Amniotic epithelial cell (primary cell): ENCODE measurements at regions not wholly inside any gene's neighbourhood (a gene's known extent, or its start where the extent isn't known, plus 50 kb on each side); places are given as distances from the start of the nearest gene placed in this dataset.
"Not testable (repeated sequence)": the region's sequence is repeated elsewhere in the genome, so short reads cannot be mapped to it uniquely, and the experiment has no call there.

Experiments used
- DNase-seq: peaks from one replicate; pipeline ENCODE4 v3.0.0-alpha.2; 2010; ENCODE audit warnings: low read depth

DNA sequence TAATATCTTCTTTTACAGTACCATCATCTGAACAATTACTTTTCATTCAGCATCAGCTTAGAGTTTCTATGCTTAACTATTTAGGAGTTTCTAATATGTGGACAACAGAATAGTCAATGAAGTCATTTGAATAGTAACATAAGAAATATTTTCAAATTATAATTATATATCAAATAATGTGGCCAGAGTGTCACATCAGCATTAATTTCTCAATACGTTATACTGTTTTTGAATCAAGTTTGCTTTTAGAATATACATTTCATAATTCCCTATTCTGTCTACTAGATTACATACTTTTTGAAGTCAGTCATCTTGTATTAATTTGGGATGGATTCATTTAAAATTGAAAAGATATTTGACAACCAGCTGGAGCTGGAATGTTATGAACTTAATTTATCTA lies 677.4 kb upstream of the PABPC4L start:
- DNase-seq = no peak

DNA sequence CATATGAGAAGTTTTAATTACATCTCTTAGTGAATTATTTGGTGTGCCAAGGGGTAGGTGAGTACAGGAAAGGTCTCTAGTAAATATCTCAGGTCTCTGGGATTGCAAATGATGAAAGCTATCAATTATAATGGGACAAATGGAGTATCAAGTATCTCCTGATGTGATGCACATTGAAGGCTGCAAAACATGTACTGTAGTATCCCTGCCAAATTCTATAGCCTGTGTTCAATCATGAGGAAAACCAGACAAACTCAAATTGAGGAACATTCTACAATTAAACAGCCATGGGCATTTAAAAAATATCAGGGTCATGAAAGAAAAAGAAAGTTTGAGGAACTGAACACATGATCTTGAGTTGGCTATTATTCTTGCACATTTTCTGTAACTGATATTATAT lies 665.4 kb upstream of the PABPC4L start:
- DNase-seq = no peak

DNA sequence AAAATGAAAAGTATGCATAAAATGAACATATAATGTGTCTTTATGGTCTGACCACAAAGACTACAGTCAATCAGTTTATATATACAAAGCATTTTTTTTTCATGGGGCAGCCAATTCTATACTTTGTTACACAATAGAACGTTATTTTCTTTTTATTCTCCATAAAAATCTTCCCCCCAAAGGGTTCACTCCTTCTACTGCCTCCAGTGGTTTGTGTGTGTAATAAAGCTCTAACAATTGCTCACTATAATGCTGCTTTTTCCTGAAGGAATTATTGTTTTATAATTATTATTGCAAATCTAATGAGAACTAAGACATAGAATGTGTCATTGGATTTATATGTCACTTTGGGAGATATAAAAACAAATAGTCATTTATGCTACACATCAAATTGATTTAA lies 664.1 kb upstream of the PABPC4L start:
- DNase-seq = no peak

DNA sequence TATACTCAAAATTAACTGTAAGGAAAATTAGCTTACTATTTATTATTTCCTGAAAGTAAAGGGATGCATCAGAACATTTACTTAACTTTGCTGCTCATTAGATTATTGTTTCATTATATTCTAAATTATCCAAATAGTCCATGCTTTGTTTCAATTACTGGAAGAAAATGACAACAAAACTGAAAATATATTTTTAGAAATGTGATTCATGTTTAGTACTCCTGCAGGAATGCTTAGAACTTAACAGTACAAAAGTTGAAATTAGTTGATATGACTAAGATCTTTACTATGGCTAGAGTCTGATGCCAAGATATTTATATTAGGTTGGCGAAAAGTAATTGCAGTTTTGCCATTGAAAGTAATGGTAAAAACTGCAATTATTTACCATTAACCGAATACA lies 660.5 kb upstream of the PABPC4L start:
- DNase-seq = peak; percentile 27

DNA sequence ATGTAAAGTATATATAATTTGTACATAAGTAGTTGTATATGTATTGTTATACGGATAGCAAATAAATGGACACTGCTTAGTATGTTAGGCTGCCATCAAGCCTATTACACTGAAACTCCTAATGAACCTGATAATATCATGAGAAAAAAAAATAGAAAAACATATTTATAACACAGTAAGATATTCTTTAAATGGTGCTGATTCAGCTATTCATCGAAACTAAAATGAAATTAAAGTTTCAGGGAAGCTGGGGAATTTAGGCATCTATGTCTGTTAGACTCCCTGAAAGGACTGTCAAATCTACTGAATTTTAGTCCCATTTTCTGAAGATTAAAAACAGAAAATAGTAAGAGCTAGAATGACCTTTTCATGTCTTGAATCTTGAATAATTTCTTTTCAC lies 647.1 kb upstream of the PABPC4L start:
- DNase-seq = no peak

DNA sequence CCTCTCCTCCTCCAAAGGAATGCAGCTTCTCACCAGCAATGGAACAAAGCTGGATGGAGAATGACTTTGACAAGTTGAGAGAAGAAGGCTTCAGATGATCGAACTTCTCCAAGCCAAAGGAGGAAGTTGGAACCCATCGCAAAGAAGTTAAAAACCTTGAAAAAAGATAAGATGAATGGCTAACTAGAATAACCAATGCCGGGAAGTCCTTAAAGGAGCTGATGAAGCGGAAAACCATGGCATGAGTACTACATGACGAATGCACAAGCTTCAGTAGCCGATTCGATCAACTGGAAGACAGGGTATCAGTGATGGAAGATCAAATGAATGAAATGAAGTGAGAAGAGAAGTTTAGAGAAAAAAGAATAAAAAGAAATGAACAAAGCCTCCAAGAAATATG lies 629.2 kb upstream of the PABPC4L start:
- DNase-seq = not testable (repeated sequence)

DNA sequence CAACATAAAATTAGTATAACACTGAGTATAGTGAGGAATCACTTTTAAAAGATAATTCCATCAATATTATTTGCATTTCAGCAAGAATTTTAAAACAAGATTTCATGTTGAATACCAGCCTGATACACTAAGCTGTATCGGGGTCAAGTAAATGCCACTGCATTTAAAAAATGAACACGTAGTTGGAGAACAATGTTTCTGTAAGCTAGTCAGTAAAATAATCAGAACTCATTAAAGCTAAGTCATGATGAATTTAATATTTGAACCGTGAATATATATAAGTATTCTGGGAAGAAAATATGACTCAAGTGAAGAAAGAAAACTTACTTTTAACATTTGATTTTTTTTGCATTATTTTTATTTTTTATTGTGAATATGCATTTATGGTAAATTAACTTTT lies 611.0 kb upstream of the PABPC4L start:
- DNase-seq = no peak

DNA sequence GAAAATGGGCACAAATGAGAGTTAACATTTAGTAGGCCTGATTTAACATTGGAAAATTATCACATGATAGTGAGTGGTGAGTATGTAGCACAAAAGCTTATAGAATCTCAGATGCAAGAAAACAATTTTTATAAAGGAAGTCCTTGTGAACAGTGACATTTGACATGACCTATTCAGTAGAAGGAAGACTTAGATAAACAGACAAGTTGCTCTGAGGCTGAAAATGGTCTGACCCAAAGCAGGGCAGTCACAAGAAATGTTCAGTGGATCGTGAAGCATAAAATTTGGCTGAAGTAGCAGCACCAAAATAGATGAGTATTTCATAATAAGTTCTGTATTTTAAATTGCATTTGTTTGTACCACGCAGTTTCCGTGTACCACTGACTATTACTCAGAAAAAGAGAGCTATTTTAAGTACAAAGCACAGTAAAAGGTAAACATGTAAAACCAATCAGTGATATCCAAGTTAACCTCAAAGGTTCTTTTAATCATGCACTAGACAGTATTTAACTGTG lies 605.7 kb upstream of the PABPC4L start:
- DNase-seq = no peak

DNA sequence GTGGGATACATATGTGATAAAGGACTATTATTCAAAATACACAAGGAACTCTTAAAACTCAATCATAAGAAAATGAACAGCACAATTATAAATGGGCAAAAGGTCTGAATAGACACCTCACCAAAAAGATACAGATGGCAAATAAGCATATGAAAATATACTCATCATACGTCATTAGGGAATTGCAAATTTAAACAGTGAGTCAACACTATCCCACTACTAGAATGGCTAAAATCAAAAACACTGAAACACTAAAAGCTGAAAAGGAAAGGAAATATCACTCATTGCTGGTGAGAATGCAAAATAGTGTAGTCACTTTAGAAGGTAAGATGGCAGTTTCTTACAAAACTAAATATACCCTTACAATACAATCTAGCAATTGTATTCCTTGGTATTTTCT lies 597.0 kb upstream of the PABPC4L start:
- DNase-seq = no peak

DNA sequence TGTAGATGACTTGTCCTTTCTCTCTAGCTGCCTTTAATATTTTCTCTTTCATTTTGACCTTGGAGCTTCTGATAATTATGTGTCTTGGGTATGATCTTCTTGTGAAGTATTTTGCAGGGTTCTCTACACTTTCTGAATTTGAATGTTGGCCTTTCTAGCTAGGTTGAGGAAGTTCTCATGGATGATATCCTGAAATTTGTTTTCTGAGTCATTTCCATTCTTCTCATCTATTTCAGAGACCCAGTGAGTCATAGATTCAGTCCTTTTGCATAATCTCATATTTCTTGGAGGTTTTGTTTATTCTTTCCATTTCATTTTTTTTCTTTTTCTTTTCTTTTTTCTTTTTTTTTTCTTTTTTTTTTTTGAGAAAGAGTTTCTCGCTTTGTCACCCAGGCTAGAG lies 585.7 kb upstream of the PABPC4L start:
- DNase-seq = peak; percentile 47

DNA sequence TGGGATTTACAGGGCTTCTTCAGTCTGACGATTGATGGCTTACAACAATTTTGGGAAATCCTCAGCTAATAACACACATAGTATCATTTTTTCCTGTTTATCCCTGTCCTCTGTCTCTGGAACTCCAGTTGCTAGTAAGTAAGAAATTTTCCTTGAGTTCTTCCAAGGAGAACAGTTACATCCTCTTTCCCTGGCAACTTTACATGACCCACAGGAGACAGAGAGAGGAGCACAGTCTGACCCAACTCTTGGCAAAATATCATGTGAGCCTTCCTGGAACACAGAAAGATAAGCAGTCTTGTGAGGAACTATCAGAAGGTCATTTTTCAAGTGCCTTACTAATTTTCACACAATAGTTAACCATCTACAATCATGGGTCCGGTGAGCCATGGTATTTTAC lies 578.7 kb upstream of the PABPC4L start:
- peak; percentile 18 for DNase-seq

DNA sequence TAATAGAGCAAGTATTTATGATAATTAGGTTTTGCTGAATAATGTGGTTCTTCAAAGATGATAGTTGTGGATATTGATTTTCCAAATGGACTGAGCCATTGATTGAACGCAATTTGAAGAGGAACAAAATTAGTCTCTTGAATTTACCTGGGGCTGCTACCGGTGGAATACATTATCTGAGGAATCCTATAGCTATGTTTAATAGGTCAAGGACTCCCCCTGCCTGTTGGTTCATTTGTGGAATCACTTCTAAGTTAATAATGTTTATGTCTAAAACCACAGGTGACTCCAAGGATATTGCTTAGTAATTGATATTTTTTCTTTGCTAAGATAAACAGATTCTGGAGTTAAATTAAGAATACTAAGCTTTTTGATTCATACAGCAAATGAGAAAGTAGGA lies 576.0 kb upstream of the PABPC4L start:
- DNase-seq = peak; percentile 18

DNA sequence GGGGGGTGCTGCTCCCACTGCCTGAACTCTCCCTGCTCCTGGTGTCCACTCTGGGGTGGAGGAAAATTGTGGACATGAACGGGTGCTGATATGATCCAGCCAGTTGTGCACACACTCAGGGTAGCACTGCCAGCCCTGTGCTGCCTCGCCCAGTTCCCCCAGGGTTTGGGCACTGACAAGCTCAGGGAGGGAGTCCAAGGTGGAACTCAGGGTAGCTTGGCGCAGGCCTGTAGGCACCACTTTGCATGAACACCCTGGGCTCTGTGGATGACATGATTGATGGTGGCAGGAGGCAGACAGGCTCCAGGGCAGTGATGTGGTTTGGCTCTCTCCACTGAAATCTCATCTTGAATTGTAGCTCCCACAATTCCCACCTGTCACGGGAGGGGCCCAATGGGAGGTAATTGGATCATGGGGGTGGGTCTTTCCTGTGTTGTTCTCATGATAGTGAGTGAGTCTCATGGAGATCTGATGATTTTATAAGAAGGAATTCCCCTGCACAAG lies 572.0 kb upstream of the PABPC4L start:
- DNase-seq = no peak

DNA sequence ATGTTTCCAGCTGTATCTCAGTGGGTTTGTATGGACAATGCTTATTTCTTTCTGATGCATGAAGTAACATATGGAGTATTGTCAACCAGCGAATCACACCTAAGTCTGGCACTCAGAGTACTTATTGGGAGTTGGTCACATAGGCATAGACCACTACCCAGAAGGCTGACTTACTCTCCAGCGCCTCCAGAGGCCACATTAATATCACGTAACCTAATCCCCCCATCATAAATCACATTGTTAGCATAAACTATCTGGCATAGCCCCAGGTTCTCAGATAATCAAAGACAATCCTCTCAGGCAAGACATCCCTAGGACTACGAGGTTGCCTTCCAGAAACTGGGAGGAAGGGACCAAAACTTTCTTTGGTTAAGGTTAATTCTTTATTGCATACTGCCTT lies 560.5 kb upstream of the PABPC4L start:
- no peak for DNase-seq

DNA sequence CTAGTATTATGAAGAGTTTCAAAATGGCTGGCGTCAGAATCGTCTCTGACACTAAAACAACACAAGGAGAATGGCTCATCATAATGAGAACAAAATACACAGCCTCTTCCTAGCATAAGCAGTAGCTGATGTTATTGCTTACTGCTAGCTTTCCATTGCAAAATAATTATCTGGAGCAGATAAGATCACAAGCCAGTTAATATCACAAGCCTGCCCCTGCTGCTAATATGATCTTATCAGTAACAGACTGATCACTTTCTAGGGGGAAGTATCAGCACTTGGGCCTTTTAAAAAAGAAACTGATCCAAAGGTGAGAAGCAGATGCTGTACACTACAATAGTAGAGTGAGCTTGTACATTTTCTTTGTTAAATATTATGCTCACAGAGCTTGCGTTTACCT lies 554.8 kb upstream of the PABPC4L start:
- peak; percentile 20 for DNase-seq

DNA sequence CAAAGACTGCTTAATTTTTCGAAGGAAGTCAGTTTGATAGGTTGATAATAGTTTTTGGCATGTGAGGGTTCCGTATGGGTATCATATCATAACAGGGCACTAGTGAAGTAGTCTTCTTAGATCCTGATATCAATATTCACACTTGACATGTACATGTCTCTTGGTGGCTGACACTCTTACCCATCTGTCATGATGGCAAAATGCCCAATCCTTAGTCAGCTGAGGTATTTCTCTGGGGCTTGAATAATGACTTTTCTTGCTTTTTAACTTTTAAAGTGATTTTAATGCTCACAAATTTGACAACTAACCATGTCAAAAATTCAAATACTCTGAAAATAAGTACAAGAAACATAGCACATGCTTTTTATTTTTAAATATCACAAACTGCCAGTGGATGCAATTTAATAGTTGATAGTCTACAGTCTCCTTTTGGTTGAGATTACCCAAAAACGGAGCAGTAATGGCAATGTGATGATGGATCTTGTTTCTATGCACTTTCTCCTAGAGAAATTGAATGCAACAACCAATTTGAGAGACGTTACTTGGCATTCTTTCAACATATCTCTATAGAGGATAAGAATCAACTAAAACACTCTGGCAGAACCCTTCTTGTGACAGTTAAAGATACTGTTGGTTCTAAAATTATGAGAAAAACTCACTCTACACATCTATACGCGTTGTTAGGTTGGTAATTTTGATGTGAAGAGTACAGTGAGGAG lies 552.9 kb upstream of the PABPC4L start:
- no peak for DNase-seq

DNA sequence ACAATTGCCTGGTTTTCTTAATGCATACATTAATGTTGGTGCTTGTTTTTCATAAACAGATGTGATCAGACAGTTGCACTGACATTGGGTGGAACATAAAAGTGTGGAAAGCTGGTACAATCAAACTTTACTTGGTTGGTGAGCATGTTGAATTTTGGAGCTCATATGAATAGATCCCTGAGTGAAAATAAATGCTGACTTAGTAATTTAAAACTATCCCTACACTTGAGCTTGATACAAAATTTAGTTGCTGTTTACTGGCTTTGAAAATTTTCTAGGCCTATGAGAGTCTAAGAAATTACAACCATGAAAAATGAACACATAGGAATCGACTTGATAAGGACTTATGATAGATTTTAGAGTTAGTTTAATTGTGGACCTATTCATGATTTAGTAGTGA lies 551.8 kb upstream of the PABPC4L start:
- no peak for DNase-seq

DNA sequence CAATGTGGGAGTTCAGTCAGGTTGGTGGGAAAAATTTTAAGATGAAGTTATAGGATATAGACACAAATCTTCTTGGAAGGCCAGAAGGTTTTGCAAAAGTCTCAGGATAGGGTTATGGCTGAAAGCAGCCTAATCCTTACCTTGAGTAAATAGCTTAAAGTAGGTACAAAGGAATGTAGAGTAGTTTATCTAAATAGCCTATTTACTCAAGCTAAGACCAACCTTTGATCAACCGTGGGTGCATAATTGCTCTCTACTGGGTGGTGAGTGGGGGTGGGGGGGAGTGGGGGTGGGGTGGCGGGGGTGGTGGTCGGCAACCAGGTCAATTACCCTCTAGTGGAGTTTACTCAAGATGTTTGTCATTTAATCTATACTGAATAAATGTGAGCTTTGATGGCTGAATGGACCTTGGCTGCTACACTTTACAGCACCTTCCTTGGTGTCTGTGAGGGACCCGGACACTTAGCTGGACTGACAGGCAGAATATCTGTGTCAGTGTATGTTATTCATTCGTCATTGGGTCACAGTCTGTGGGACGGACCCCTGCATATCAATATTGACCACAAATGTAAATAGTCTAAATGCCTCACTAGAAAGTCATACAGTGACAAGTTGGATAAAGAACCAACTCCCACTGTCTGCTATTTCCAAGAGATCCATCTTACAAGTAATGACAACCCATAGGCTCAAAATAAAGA lies 545.7 kb upstream of the PABPC4L start:
- DNase-seq = no peak

DNA sequence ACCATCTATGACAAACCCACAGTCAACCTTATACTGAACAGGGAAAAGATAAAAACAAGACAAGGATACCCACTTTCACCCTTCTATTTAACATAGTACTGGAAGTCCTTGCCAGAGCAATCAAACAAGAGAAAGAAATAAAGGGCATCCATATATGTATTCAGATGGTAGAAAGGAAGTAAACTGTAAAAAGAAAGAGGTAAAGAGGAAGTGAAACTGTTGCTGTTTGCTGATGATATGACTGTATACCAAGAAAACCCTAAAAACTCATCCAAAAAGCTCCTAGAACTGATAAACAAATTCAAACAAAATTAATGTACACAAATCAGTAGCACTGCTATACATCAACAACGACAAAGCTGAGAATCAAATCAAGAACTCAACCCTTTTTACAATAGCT lies 538.7 kb upstream of the PABPC4L start:
- no peak for DNase-seq

DNA sequence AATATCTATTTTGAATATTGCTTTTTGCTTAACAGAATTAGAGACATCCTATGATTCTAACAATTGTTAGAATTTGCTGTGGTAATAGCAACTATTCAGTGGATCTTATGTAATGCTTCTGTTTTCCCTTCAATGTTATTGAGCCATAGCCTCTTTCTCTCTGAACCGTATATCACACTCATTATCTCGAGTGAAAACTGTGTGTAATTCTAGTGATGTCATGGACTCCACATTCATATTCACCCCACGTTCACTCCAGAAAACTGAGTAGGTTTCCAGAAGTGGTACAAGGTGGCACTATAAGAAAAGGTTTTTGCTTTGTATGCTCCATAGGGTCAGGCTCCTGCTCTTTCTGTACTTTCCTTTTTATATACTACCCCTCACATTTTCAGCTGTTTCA lies 534.3 kb upstream of the PABPC4L start:
- DNase-seq = peak; percentile 33

DNA sequence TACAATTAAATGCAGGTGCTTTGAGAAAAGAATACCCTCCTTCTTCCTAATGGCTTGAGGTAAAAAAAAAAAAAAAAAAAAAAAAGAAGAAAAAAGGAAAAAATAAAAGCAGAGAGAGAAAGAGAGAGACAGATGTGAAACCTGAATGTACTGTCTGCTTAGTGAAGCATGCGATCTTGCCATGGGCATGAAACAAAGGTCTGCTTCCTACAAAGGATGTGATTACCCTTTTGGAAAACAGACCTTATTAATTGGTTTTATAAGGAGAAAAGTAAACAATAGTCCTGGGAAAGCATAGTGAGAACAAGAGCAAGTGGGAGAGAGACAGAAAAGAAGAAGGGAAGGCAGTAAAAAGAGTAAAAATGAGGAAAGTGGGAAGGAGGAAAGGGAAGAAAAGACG lies 526.1 kb upstream of the PABPC4L start:
- DNase-seq = no peak

DNA sequence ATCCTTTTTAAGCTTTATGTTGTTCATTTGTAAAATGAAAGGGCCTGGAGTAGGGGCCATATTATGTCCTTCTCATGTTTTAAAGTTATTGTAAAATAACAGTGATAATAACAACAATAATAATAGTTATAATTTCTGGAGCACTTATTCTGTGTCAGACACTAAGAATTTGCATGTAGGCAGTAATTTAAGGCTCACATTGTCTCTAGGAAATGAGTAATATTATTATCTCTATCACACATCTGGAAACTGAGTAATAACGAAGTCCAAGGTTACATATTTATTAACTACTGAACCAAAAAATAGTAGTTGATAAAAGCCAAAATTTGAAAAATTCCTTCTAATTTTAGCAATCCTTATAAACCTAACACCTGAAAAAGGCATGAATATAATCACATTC lies 520.7 kb upstream of the PABPC4L start:
- DNase-seq = no peak

DNA sequence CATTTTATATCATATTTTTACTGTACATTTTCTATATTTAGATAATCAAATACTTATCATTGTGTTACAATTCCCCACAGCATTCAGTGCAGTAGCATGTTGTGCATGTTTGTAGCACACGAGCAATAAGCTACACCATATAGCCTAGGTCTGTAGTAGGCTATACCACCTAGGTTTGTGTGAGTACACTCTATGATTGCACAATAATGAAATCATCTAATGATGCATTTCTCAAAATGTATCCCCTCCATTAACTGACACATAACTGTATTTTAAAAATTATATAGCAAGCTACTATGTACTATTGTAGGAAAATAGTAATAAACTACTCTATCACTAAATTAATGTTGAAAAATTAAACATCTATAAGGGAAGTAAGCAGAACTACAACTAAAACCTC lies 518.4 kb upstream of the PABPC4L start:
- DNase-seq = no peak

DNA sequence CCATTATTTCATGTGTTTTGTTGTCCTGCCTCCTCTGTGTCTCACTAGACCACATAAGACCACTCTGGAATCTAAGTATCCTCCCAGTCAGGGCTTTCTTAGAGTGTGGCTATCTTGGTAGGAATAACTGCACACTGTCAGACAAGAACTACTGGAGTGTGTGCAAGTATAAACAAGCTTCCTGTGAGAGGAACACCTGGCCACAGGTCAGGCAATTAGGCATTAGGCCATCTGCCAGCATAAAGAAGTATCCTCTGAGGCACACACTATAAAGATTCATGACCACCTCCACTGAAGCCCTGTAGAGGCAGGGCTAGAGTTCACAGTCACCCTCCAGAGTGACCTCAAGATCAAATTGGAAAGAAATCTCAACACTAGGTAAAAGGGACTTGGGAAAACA lies 507.0 kb upstream of the PABPC4L start:
- no peak for DNase-seq
